ENCODE measurements at regions not wholly inside any gene's neighbourhood (a gene's known extent, or its start where the extent isn't known, plus 50 kb on each side); places are given as distances from the start of the nearest gene placed in this dataset.

- Histone ChIP-seq H3K79me2 (ENCODE audit: insufficient read depth, low read length) (no peaks in the 10 kb centered on the region), H3K4me2 (replicated peaks; ENCODE audit: extremely low read depth, low read length, poor library complexity, severe bottlenecking) (no peak overlapping the region), H3K9me3 (replicated peaks in 1 of 2; ENCODE audit: control insufficient read depth in 1 of 2, insufficient read depth in 1 of 2, low read length in 2 of 2) (no peaks in the 10 kb centered on the region), H3K27ac (ENCODE audit: low read depth in 1 of 2, low read length in 2 of 2) (no peak overlapping the region), H4K20me1 (ENCODE audit: insufficient read depth, low read length) (no peaks in the 10 kb centered on the region), H2AFZ (ENCODE audit: insufficient read depth, low read depth, low read length, poor library complexity, severe bottlenecking) (no peak overlapping the region), H3K9ac (ENCODE audit: insufficient read depth, low read length, poor library complexity, severe bottlenecking) (no peak overlapping the region), H3K4me3 (replicated peaks in 1 of 3; ENCODE audit: low read depth in 2 of 3, low read length in 3 of 3) (no peak overlapping the region), H3K36me3 (replicated peaks in 1 of 2; ENCODE audit: control insufficient read depth in 1 of 2, insufficient read depth in 2 of 2, low read length in 2 of 2) (no peaks in the 10 kb centered on the region), H3K4me1 (ENCODE audit: control insufficient read depth in 1 of 2, insufficient read depth in 2 of 2, low read length in 2 of 2) (no peaks in the 10 kb centered on the region), H3K27me3 (ENCODE audit: control insufficient read depth in 2 of 2, insufficient read depth in 2 of 2, low read length in 2 of 2) (peaks cover 0 to 21% of the 10 kb centered on the region in 2 donors)
- intact Hi-C loops (cut with micrococcal nuclease): no loop called here
- H3K4me1 Mint-ChIP-seq: no peaks in the 10 kb centered on the region
- peaks cover 0 to 3% (median 0%) of the 10 kb centered on the region in 7 donors for H3K9me3 Mint-ChIP-seq
- no peaks in the 10 kb centered on the region for H3K36me3 Mint-ChIP-seq
- H3K4me3 Mint-ChIP-seq: no peak overlapping the region
- H3K27ac Mint-ChIP-seq: no peak overlapping the region
- 98% methylated on average over 6 of the region's 12 CpGs for WGBS (ENCODE audit: insufficient coverage)
- peaks cover 15 to 22% (median 21%) of the 10 kb centered on the region in 3 donors for H3K27me3 Mint-ChIP-seq (ENCODE audit: low read depth in 3 of 3)
- no peak for DNase-seq
- TF ChIP-seq, protein P1, sequence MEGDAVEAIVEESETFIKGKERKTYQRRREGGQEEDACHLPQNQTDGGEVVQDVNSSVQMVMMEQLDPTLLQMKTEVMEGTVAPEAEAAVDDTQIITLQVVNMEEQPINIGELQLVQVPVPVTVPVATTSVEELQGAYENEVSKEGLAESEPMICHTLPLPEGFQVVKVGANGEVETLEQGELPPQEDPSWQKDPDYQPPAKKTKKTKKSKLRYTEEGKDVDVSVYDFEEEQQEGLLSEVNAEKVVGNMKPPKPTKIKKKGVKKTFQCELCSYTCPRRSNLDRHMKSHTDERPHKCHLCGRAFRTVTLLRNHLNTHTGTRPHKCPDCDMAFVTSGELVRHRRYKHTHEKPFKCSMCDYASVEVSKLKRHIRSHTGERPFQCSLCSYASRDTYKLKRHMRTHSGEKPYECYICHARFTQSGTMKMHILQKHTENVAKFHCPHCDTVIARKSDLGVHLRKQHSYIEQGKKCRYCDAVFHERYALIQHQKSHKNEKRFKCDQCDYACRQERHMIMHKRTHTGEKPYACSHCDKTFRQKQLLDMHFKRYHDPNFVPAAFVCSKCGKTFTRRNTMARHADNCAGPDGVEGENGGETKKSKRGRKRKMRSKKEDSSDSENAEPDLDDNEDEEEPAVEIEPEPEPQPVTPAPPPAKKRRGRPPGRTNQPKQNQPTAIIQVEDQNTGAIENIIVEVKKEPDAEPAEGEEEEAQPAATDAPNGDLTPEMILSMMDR (IDR thresholded peaks at IDR 0.05): no peak
Observed at GRCh38 chr1:22338071-22338765, 113.4 kb upstream of the ZBTB40 start.

DNA sequence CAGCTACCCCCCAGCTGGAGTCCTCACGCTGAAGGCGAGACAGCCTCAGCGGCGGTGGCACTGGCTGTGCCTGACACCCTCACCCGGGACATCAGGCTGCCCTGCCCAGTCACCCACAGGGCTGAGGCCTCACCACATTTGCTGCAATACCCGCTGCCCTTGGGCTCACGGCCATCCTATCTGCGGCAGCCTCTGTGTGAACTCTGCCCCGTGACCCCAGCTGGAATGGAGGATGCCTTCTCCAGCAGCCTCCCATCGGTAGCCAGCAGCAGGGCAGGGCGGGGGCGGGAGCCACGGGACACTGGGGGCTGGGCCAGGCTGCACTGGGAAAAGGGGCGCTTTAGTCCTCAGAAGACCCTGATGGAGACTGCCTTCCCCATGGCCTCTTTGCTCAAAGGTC is 112.4 kb upstream of the ZBTB40 start:
- intact Hi-C loops (cut with micrococcal nuclease): no loop called here
- H3K4me1 ChIP-seq (ENCODE audit: control insufficient read depth in 1 of 2, insufficient read depth in 2 of 2, low read length in 2 of 2): no peaks in the 10 kb centered on the region
- no peak overlapping the region for H3K27ac Mint-ChIP-seq
- no peak overlapping the region for H3K4me3 Mint-ChIP-seq
- DNase-seq: no peak
- TF ChIP-seq, protein P1 (IDR thresholded peaks at IDR 0.05): no peak
- H3K9me3 ChIP-seq (replicated peaks in 1 of 2; ENCODE audit: control insufficient read depth in 1 of 2, insufficient read depth in 1 of 2, low read length in 2 of 2): no peaks in the 10 kb centered on the region
- no peak overlapping the region for H3K27ac ChIP-seq (ENCODE audit: low read depth in 1 of 2, low read length in 2 of 2)
- no peaks in the 10 kb centered on the region for H3K36me3 ChIP-seq (replicated peaks in 1 of 2; ENCODE audit: control insufficient read depth in 1 of 2, insufficient read depth in 2 of 2, low read length in 2 of 2)
- no peaks in the 10 kb centered on the region for H3K4me1 Mint-ChIP-seq
- no peaks in the 10 kb centered on the region for H4K20me1 ChIP-seq (ENCODE audit: insufficient read depth, low read length)
- H3K4me3 ChIP-seq (replicated peaks in 1 of 3; ENCODE audit: low read depth in 2 of 3, low read length in 3 of 3): no peak overlapping the region
- no peak overlapping the region for H3K4me2 ChIP-seq (replicated peaks; ENCODE audit: extremely low read depth, low read length, poor library complexity, severe bottlenecking)
- no peak overlapping the region for H3K9ac ChIP-seq (ENCODE audit: insufficient read depth, low read length, poor library complexity, severe bottlenecking)
- 82% methylated on average over 13 of the region's 14 CpGs for WGBS (ENCODE audit: insufficient coverage)
- H3K27me3 Mint-ChIP-seq (ENCODE audit: low read depth in 3 of 3): peaks cover 17 to 29% (median 24%) of the 10 kb centered on the region in 3 donors
- H3K9me3 Mint-ChIP-seq: peaks cover 0 to 2% (median 0%) of the 10 kb centered on the region in 7 donors
- no peak overlapping the region for H2AFZ ChIP-seq (ENCODE audit: insufficient read depth, low read depth, low read length, poor library complexity, severe bottlenecking)
- H3K79me2 ChIP-seq (ENCODE audit: insufficient read depth, low read length): no peaks in the 10 kb centered on the region
- H3K36me3 Mint-ChIP-seq: no peaks in the 10 kb centered on the region
- H3K27me3 ChIP-seq (ENCODE audit: control insufficient read depth in 2 of 2, insufficient read depth in 2 of 2, low read length in 2 of 2): peaks cover 0 to 21% of the 10 kb centered on the region in 2 donors

Measured in CD14-positive monocyte (primary cell).